Neuronal stem cell (in vitro differentiated cells): ENCODE measurements at regions not wholly inside any gene's neighbourhood (a gene's known extent, or its start where the extent isn't known, plus 50 kb on each side); places are given as distances from the start of the nearest gene placed in this dataset.

ENCODE experiments used
- DNase-seq: peaks from one replicate; pipeline ENCODE4 v3.0.0-alpha.2; 2013; ENCODE audit warnings: low spot score
- H2AFZ ChIP-seq: one replicate; pipeline ENCODE4 v1.6.1; 2013; ENCODE audit warnings: mild to moderate bottlenecking, low read length, inconsistent platforms
- H2AK5ac ChIP-seq: 2 replicates; pipeline ENCODE4 v1.6.1; 2013; ENCODE audit warnings: low read depth, mild to moderate bottlenecking, inconsistent platforms, low read length, moderate library complexity, mixed read lengths
- H2BK120ac ChIP-seq: 2 replicates; pipeline ENCODE4 v1.6.1; 2013; ENCODE audit warnings: low read depth, mild to moderate bottlenecking, inconsistent platforms, low read length, moderate library complexity, mixed read lengths
- H2BK12ac ChIP-seq: one replicate; pipeline ENCODE4 v1.6.1; 2013; ENCODE audit warnings: low read length, inconsistent platforms
- H2BK15ac ChIP-seq: 2 replicates; pipeline ENCODE4 v1.6.1; 2013; ENCODE audit warnings: mild to moderate bottlenecking, low read length, inconsistent platforms, mixed read lengths
- H2BK5ac ChIP-seq: one replicate; pipeline ENCODE4 v1.6.1; 2013; ENCODE audit warnings: inconsistent platforms, mild to moderate bottlenecking, low read length, moderate library complexity
- H3K14ac ChIP-seq: one replicate; pipeline ENCODE4 v1.6.1; 2013; ENCODE audit warnings: low read length, inconsistent platforms
- H3K18ac ChIP-seq: 2 replicates; pipeline ENCODE4 v1.6.1; 2013; ENCODE audit warnings: low read length, inconsistent platforms
- H3K23ac ChIP-seq: 2 replicates; pipeline ENCODE4 v1.6.1; 2013; ENCODE audit warnings: low read depth, mild to moderate bottlenecking, mixed read lengths, low read length, inconsistent platforms; ENCODE audit not compliant: poor library complexity
- H3K27ac ChIP-seq: replicated peaks from 3 replicates; pipeline ENCODE4 v1.5.1; 2013; ENCODE audit warnings: low read length, inconsistent platforms
- H3K27me3 ChIP-seq, 3 experiments: 2 replicates each; pipeline ENCODE4 v1.6.1; 2013; ENCODE audit warnings: low read length in 3 of 3, mild to moderate bottlenecking in 2 of 3, inconsistent platforms in 1 of 3, low read depth in 1 of 3, mixed read lengths in 1 of 3, moderate library complexity in 1 of 3; ENCODE audit not compliant: control insufficient read depth in 3 of 3, insufficient read depth in 3 of 3
- H3K36me3 ChIP-seq, 2 donors: replicated peaks in 1 of 2; 2 replicates each; pipeline ENCODE4 v1.6.1; 2013; ENCODE audit warnings: low read length in 2 of 2; ENCODE audit not compliant: control insufficient read depth in 2 of 2, insufficient read depth in 2 of 2
- H3K4ac ChIP-seq: 2 replicates; pipeline ENCODE4 v1.6.1; 2013; ENCODE audit warnings: inconsistent platforms, mild to moderate bottlenecking, low read length, moderate library complexity
- H3K4me1 ChIP-seq, 2 donors: 1 replicate in 1 of 2; 2 replicates in 1 of 2; pipeline ENCODE4 v1.6.1; 2013; ENCODE audit warnings: low read length in 2 of 2, low read depth in 1 of 2; ENCODE audit not compliant: control insufficient read depth in 2 of 2, insufficient read depth in 1 of 2
- H3K4me2 ChIP-seq: one replicate; pipeline ENCODE4 v1.6.1; 2013; ENCODE audit warnings: mild to moderate bottlenecking, low read length, inconsistent platforms; ENCODE audit not compliant: insufficient read depth, poor library complexity, severe bottlenecking
- H3K4me3 ChIP-seq, 2 donors: 2 replicates each; pipeline ENCODE4 v1.5.1; 2013; ENCODE audit warnings: low read length in 2 of 2, mild to moderate bottlenecking in 2 of 2, inconsistent platforms in 1 of 2, moderate library complexity in 1 of 2
- H3K79me1 ChIP-seq: one replicate; pipeline ENCODE4 v1.6.1; 2013; ENCODE audit warnings: low read depth, mild to moderate bottlenecking, inconsistent platforms, low read length, moderate library complexity
- H3K9ac ChIP-seq: one replicate; pipeline ENCODE4 v1.6.1; 2013; ENCODE audit warnings: mild to moderate bottlenecking, low read depth, low read length, inconsistent platforms; ENCODE audit not compliant: poor library complexity
- H3K9me3 ChIP-seq, 2 donors: replicated peaks in 1 of 2; 2 replicates each; pipeline versions ENCODE3 to v1.6.1; 2013; ENCODE audit warnings: low read length in 2 of 2, mild to moderate bottlenecking in 2 of 2, inconsistent platforms in 1 of 2, low read depth in 1 of 2, mixed read lengths in 1 of 2, moderate library complexity in 1 of 2; ENCODE audit not compliant: control insufficient read depth in 2 of 2, insufficient read depth in 1 of 2
- H4K8ac ChIP-seq: one replicate; pipeline ENCODE4 v1.6.1; 2013; ENCODE audit warnings: low read depth, mild to moderate bottlenecking, inconsistent platforms, low read length, moderate library complexity
- H4K91ac ChIP-seq: one replicate; pipeline ENCODE4 v1.6.1; 2013; ENCODE audit warnings: low read length, low read depth, mild to moderate bottlenecking, inconsistent platforms; ENCODE audit not compliant: poor library complexity
- WGBS, 2 donors: extraction: QIAGEN DNeasy Blood & Tissue Kit; methylation state at CpG; one replicate each; pipeline ENCODE4 v1.1.7; 2013; ENCODE audit warnings: missing lambda C conversion rate in 2 of 2, mixed read lengths in 1 of 2; ENCODE audit not compliant: insufficient read length in 2 of 2, insufficient replicate concordance in 1 of 2; ENCODE audit errors: extremely low coverage in 2 of 2; 5-methylcytosine and 5-hydroxymethylcytosine counted together

GRCh38 chr6:98382246-98382645 lies 452.1 kb upstream of the POU3F2 start:
- no peak overlapping the region for H3K14ac ChIP-seq
- no peaks in the 10 kb centered on the region for H3K27me3 ChIP-seq
- H3K27ac ChIP-seq, result no peak overlapping the region
- H2AK5ac ChIP-seq, result no peak overlapping the region
- H3K9ac ChIP-seq, result no peak overlapping the region
- H3K36me3 ChIP-seq, result no peaks in the 10 kb centered on the region
- no CpG with 5 or more reads among the region's 3 CpGs for WGBS, 2 donors
- H3K18ac ChIP-seq, result no peak overlapping the region
- H3K4ac ChIP-seq, result no peak overlapping the region
- H3K23ac ChIP-seq, result no peak overlapping the region
- peaks cover 1 to 10% of the 10 kb centered on the region in 2 donors for H3K4me1 ChIP-seq
- no peak overlapping the region for H3K4me3 ChIP-seq
- H2BK15ac ChIP-seq, result no peak overlapping the region
- no peak overlapping the region for H2BK120ac ChIP-seq
- no peak overlapping the region for H4K91ac ChIP-seq
- no peak overlapping the region for H3K4me2 ChIP-seq
- DNase-seq, result no peak
- H2AFZ ChIP-seq, result no peak overlapping the region
- no peak overlapping the region for H4K8ac ChIP-seq
- H3K9me3 ChIP-seq, result peaks cover 0 to 9% of the 10 kb centered on the region in 2 donors
- no peak overlapping the region for H2BK5ac ChIP-seq
- H3K79me1 ChIP-seq, result no peaks in the 10 kb centered on the region
- H2BK12ac ChIP-seq, result no peak overlapping the region

GRCh38 chr6:98384334-98384733 lies 450.0 kb upstream of the POU3F2 start:
- H2AK5ac ChIP-seq, result no peak overlapping the region
- no peaks in the 10 kb centered on the region for H3K27me3 ChIP-seq
- H2BK120ac ChIP-seq, result no peak overlapping the region
- H2AFZ ChIP-seq, result peak overlapping the region; percentile 11
- peaks cover 0 to 4% of the 10 kb centered on the region in 2 donors for H3K9me3 ChIP-seq
- H2BK15ac ChIP-seq, result no peak overlapping the region
- H3K4me3 ChIP-seq, result no peak overlapping the region
- no peak overlapping the region for H4K8ac ChIP-seq
- H3K9ac ChIP-seq, result no peak overlapping the region
- H2BK5ac ChIP-seq, result no peak overlapping the region
- H3K14ac ChIP-seq, result no peak overlapping the region
- no peak for DNase-seq
- no peak overlapping the region for H2BK12ac ChIP-seq
- no peak overlapping the region for H3K4ac ChIP-seq
- no peak overlapping the region for H3K27ac ChIP-seq
- no CpG with 5 or more reads among the region's 7 CpGs for WGBS, 2 donors
- peaks cover 1 to 10% of the 10 kb centered on the region in 2 donors for H3K4me1 ChIP-seq
- H3K79me1 ChIP-seq, result no peaks in the 10 kb centered on the region
- H4K91ac ChIP-seq, result no peak overlapping the region
- H3K18ac ChIP-seq, result no peak overlapping the region
- no peaks in the 10 kb centered on the region for H3K36me3 ChIP-seq
- no peak overlapping the region for H3K4me2 ChIP-seq
- no peak overlapping the region for H3K23ac ChIP-seq

GRCh38 chr6:98384801-98385200 lies 449.6 kb upstream of the POU3F2 start:
- Histone ChIP-seq H3K9me3 (peaks cover 0 to 4% of the 10 kb centered on the region in 2 donors), H3K27me3 (no peaks in the 10 kb centered on the region), H3K4me3 (no peak overlapping the region), H3K23ac (no peak overlapping the region), H3K79me1 (no peaks in the 10 kb centered on the region), H3K9ac (no peak overlapping the region), H4K91ac (no peak overlapping the region), H3K14ac (no peak overlapping the region), H3K27ac (no peak overlapping the region), H3K4me2 (no peak overlapping the region), H2AK5ac (no peak overlapping the region), H2AFZ (peak overlapping the region; percentile 11), H3K4me1 (peaks cover 1 to 10% of the 10 kb centered on the region in 2 donors), H4K8ac (no peak overlapping the region), H3K18ac (no peak overlapping the region), H3K36me3 (no peaks in the 10 kb centered on the region), H2BK12ac (no peak overlapping the region), H3K4ac (no peak overlapping the region), H2BK120ac (no peak overlapping the region), H2BK5ac (no peak overlapping the region), H2BK15ac (no peak overlapping the region)
- no CpG with 5 or more reads among the region's 6 CpGs for WGBS, 2 donors
- no peak for DNase-seq

GRCh38 chr6:98395610-98396166 lies 438.7 kb upstream of the POU3F2 start:
- no CpG with 5 or more reads among the region's 1 CpG for WGBS, 2 donors

More at GRCh38 chr6:98395610-98396166, 438.7 kb upstream of the POU3F2 start:
- no peak overlapping the region for H2BK5ac ChIP-seq
- no peak overlapping the region for H3K4ac ChIP-seq
- H2BK15ac ChIP-seq, result no peak overlapping the region
- H4K8ac ChIP-seq, result no peak overlapping the region
- no peak overlapping the region for H3K23ac ChIP-seq
- no peak overlapping the region for H3K4me2 ChIP-seq
- DNase-seq, result no peak
- H2AK5ac ChIP-seq, result no peak overlapping the region
- H3K14ac ChIP-seq, result no peak overlapping the region
- H3K79me1 ChIP-seq, result no peaks in the 10 kb centered on the region
- no peak overlapping the region for H3K18ac ChIP-seq
- no peaks in the 10 kb centered on the region for H3K36me3 ChIP-seq
- no peak overlapping the region for H2AFZ ChIP-seq
- no peak overlapping the region for H2BK120ac ChIP-seq
- H3K27ac ChIP-seq, result no peak overlapping the region
- H3K9me3 ChIP-seq, result no peaks in the 10 kb centered on the region
- H4K91ac ChIP-seq, result no peak overlapping the region
- no peak overlapping the region for H3K9ac ChIP-seq
- H3K27me3 ChIP-seq, result no peaks in the 10 kb centered on the region
- H3K4me3 ChIP-seq, result no peak overlapping the region
- H2BK12ac ChIP-seq, result no peak overlapping the region
- H3K4me1 ChIP-seq, result no peaks in the 10 kb centered on the region
